HEK293T (cell line): ENCODE measurements at regions not wholly inside any gene's neighbourhood (a gene's known extent, or its start where the extent isn't known, plus 50 kb on each side); places are given as distances from the start of the nearest gene placed in this dataset.

ENCODE experiments used
- CTCF ChIA-PET: fragments of 350-600 bp; formaldehyde crosslinking; extraction: SDS; loops from one replicate; lab custom pipeline; 2021; ENCODE audit warnings: antibody characterized with exemption, inconsistent platforms; lab: Yijun Ruan, JAX
- POLR2A ChIA-PET: fragments of 350-600 bp; formaldehyde crosslinking; extraction: SDS; loops from one replicate; lab custom pipeline; 2020; ENCODE audit warnings: antibody characterized with exemption, inconsistent platforms; lab: Yijun Ruan, JAX
- DNase-seq: peaks from one replicate; pipeline ENCODE4 v3.0.0; 2012; ENCODE audit warnings: mixed read lengths; ENCODE audit errors: extremely low spot score
- ARNT ChIP-seq: fragments of 450-650 bp; IDR thresholded peaks from 2 replicates; pipeline ENCODE4 v1.6.1; 2017; ENCODE audit warnings: mild to moderate bottlenecking
- BHLHE40 ChIP-seq: fragments of 450-650 bp; IDR thresholded peaks from 2 replicates; pipeline ENCODE4 v1.6.1; 2016; ENCODE audit warnings: mild to moderate bottlenecking, moderate library complexity, borderline replicate concordance
- CTBP1 ChIP-seq: fragments of 450-650 bp; IDR thresholded peaks from 2 replicates; pipeline ENCODE4 v1.6.1; 2016; ENCODE audit warnings: borderline replicate concordance
- ELF4 ChIP-seq: fragments of 450-650 bp; IDR thresholded peaks from 2 replicates; pipeline ENCODE4 v1.6.1; 2017; ENCODE audit warnings: antibody characterized with exemption
- FOXA1 ChIP-seq: fragments of 450-650 bp; IDR thresholded peaks from 2 replicates; pipeline ENCODE4 v1.6.1; 2016; ENCODE audit warnings: mild to moderate bottlenecking
- FOXK2 ChIP-seq: fragments of 450-650 bp; IDR thresholded peaks from 2 replicates; pipeline ENCODE4 v1.6.1; 2016; ENCODE audit warnings: mild to moderate bottlenecking
- FOXM1 ChIP-seq: fragments of 450-650 bp; IDR thresholded peaks from 2 replicates; pipeline ENCODE4 v1.6.1; 2017; ENCODE audit warnings: mild to moderate bottlenecking, borderline replicate concordance
- HDGF ChIP-seq: fragments of 450-650 bp; IDR thresholded peaks from 2 replicates; pipeline ENCODE4 v1.6.1; 2017; ENCODE audit warnings: antibody characterized with exemption, borderline replicate concordance
- L3MBTL2 ChIP-seq: fragments of 450-650 bp; conservative IDR thresholded peaks from 2 replicates; pipeline ENCODE4 v1.6.1; 2016; ENCODE audit warnings: mild to moderate bottlenecking
- LEF1 ChIP-seq: fragments of 450-650 bp; IDR thresholded peaks from 2 replicates; pipeline ENCODE4 v1.6.1; 2017; ENCODE audit warnings: mild to moderate bottlenecking, borderline replicate concordance
- NFRKB ChIP-seq: fragments of 450-650 bp; IDR thresholded peaks from 2 replicates; pipeline ENCODE4 v1.6.1; 2016; ENCODE audit warnings: mild to moderate bottlenecking, moderate library complexity
- SP1 ChIP-seq: fragments of 450-650 bp; IDR thresholded peaks from 2 replicates; pipeline ENCODE4 v1.6.1; 2017
- SUZ12 ChIP-seq: fragments of 450-650 bp; IDR thresholded peaks from 2 replicates; pipeline ENCODE4 v1.6.1; 2016; ENCODE audit warnings: mild to moderate bottlenecking
- TARDBP ChIP-seq: fragments of 450-650 bp; IDR thresholded peaks from 2 replicates; pipeline ENCODE4 v1.6.1; 2016
- ZNF384 ChIP-seq: fragments of 450-650 bp; IDR thresholded peaks from 2 replicates; pipeline ENCODE4 v1.6.1; 2016
- TF ChIP-seq, protein P1 (sequence below): fragments of 450-650 bp; IDR thresholded peaks from 2 replicates; pipeline ENCODE4 v1.6.1; 2016

DNA sequence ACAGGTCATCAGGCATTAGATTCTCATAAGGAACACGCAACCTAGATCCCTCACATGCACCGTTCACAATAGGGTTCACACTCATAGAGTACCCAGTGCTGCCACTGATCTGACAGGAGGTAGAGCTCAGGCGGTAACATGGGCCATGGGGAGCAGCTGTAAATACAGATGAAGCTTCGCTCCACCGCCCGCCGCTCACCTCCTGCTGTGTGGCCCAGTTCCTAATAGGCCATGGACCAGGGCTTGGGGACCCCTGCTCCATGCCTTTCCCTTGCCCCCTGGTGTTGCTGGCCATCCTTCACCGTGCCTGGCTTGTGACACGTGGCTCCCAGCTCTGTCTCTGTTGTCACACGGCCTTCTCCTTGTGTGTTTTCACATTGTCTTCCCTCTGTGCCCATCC, 171.1 kb upstream of the JARID2 start:
- ChIA-PET POLR2A (no interaction called here), CTCF (interaction anchor here (0.6 kb wide), 1 partner anchor 315 kb away, joined by 3 read pairs; no protein-coding TSS in a partner anchor)

DNA sequence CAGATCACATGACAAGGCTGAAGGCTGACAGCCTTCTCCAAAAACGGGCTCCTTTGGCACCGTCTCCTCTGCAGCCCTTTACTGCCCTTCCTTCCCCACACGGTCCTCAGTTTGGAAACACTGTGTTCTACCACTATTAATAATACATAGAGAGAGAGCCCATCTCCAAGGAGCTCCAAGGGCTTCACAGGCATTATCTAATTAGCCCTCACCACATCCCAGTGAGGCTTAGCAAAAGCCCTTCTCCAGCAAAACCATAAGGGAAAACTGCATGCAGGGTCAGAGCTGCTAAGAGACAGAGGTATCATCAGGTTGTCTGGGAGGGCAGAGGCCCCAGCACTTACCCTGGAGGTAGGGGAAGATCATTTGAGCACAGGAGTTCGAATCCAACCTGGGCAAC, 169.3 kb upstream of the JARID2 start:
- TF ChIP-seq FOXM1 (no peak), LEF1 (no peak), FOXK2 (no peak), TARDBP (no peak), FOXA1 (no peak), ZNF384 (no peak), HDGF (no peak), SUZ12 (no peak), SP1 (no peak), CTBP1 (no peak)
- TF ChIP-seq, protein P1, sequence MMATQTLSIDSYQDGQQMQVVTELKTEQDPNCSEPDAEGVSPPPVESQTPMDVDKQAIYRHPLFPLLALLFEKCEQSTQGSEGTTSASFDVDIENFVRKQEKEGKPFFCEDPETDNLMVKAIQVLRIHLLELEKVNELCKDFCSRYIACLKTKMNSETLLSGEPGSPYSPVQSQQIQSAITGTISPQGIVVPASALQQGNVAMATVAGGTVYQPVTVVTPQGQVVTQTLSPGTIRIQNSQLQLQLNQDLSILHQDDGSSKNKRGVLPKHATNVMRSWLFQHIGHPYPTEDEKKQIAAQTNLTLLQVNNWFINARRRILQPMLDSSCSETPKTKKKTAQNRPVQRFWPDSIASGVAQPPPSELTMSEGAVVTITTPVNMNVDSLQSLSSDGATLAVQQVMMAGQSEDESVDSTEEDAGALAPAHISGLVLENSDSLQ = no peak
- POLR2A ChIA-PET = no interaction called here

More for the DNA sequence above, 171.1 kb upstream of the JARID2 start:
- TF ChIP-seq ZNF384 (no peak), ELF4 (no peak), FOXM1 (no peak), BHLHE40 (no peak)
- no peak for DNase-seq

DNA sequence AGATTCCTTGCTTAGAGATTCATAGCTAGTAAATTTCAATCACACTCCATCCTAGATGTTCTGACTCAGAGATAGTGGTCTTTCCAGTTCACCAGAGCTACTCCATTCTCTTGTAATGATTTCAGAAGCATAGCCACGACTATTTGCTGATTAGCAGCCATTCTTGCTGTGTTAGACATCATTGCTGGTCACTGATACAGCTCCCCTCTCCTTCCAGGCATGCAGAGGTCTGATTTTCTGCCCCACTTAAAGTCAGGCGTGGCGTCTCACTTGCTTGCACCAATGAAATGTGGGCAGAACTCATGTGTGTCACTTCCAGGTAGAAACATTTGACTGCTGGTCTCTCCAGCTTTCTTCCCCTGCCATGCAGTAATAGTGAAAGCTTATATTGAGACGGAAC, 168.9 kb upstream of the JARID2 start:
- ChIA-PET POLR2A (interaction anchor here (0.7 kb wide), 1 partner anchor 169 kb away, joined by 3 read pairs; the partner anchor contains the start of gene JARID2), CTCF (no interaction called here)
- TF ChIP-seq BHLHE40 (no peak), FOXM1 (no peak), SP1 (no peak), ARNT (no peak), SUZ12 (no peak), FOXK2 (no peak), ELF4 (no peak), LEF1 (no peak), NFRKB (no peak), FOXA1 (no peak), ZNF384 (no peak), HDGF (no peak), TARDBP (no peak), CTBP1 (no peak)
- TF ChIP-seq, protein P1 = no peak
- no peak for DNase-seq

More for the DNA sequence above, 169.3 kb upstream of the JARID2 start:
- no peak for DNase-seq
- CTCF ChIA-PET = interaction anchor here (0.5 kb wide), 1 partner anchor 214 kb away, joined by 3 read pairs; no protein-coding TSS in a partner anchor

DNA sequence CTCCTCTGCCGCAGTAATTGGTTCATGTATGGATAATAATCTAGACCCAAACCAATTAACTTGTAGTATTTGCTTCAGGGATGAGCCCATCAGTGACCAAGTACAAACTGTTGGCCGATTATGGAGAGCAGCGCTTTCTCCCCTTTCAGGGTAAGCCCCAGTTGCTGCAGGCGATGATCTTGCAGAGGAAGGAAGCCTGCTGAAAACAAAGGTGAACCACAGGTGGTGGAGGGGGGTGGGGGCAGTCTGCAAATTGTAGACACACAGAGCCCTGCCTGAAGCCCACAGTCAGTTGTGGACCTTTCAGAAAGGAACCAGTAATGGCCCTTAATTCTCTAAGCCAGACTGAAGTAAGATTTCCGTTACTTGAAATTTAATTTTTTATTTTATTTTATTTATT, 167.9 kb upstream of the JARID2 start:
- ChIA-PET CTCF (no interaction called here), POLR2A (no interaction called here)
- no peak for TF ChIP-seq TARDBP
- no peak for TF ChIP-seq ARNT
- TF ChIP-seq CTBP1 = no peak
- TF ChIP-seq FOXM1 = no peak
- no peak for TF ChIP-seq NFRKB

DNA sequence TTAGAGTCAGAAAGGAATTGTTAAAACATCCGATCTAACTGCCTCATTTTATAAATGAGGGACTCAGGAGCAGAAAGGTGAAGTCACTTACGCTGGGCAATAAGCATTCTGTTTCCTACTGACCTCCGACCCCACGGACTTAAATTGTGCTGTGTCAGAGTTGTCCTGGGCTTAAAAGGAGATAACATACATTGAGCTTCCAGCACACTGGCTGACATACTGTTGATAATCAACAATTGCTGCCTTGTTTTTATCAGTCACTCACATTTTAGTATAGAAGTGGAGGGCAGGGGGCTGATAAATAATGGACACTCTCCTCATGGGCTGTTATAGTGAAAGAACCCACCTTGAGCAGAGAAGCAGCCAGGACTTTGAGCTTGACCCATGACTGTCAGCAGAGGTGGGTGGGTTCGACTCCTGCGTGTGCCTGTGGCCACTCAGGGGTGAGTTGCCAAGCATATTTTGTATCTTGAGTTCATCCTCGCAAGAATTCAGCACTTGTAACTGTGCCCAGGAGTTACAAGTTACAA, 166.5 kb upstream of the JARID2 start:
- POLR2A ChIA-PET = no interaction called here
- DNase-seq = no peak
- CTCF ChIA-PET = interaction anchor here (0.6 kb wide), 1 partner anchor 87 kb away, joined by 5 read pairs; no protein-coding TSS in a partner anchor
- TF ChIP-seq L3MBTL2 (no peak), HDGF (no peak), NFRKB (no peak), ARNT (no peak), FOXA1 (no peak), TARDBP (no peak), SP1 (no peak), BHLHE40 (no peak), FOXK2 (no peak), CTBP1 (no peak), ZNF384 (no peak)
- TF ChIP-seq, protein P1 = no peak

More for the DNA sequence above, 167.9 kb upstream of the JARID2 start:
- DNase-seq = no peak

DNA sequence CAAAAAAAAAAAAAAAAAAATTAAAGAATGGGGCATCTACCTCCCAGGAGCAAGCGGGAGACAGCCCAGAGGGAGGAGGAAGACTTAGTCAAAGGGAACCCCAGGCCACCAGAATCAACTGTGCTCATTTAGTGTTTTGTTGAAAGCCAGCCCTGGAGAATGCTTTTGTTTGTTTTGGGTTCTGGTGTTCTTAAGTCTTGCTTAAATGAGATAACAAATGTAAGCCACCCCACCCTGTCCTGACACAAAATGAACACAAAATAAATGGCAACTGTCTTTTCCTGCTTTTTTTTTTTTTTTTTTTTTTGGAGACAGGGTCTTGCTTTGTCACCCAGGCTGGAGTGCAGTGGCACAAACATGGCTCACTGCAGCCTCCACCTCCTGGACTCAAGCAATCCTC, 165.0 kb upstream of the JARID2 start:
- TF ChIP-seq LEF1 (no peak), FOXA1 (no peak), HDGF (no peak), L3MBTL2 (no peak), TARDBP (no peak), SUZ12 (no peak), BHLHE40 (no peak)
- no peak for DNase-seq
- ChIA-PET CTCF (no interaction called here), POLR2A (no interaction called here)

DNA sequence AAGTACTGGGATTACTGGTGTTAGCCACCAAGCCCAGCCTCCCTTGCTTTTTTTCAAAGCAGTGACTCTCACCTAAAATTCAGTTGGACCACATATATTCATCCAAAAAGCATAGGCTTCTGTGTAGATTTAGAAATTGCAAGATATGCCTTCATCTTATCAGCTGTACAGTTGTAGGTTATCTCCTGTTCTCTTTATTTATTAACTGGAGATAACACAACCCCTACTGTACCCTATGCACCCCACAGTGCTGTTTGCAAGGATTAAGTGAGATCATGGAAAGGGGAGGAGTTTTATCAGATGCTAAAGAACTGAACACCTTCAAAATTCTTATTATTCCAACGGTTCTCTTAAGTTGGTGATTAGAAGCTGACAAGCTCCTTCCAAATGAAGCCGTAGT, 164.4 kb upstream of the JARID2 start:
- DNase-seq = no peak
- POLR2A ChIA-PET = no interaction called here
- TF ChIP-seq ZNF384 = no peak
- no peak for TF ChIP-seq L3MBTL2
- TF ChIP-seq, protein P1 = no peak
- TF ChIP-seq SP1 = no peak
- TF ChIP-seq NFRKB = no peak
- TF ChIP-seq TARDBP = no peak
- no peak for TF ChIP-seq BHLHE40
- CTCF ChIA-PET = no interaction called here
